ENCODE measurements at regions not wholly inside any gene's neighbourhood (a gene's known extent, or its start where the extent isn't known, plus 50 kb on each side); places are given as distances from the start of the nearest gene placed in this dataset.
A peak's percentile ranks its signal among the peaks of the same experiment; 100 is the strongest.

GRCh38 chr15:87761736-87762509 is 494.6 kb downstream of the NTRK3 start:
- H3K27me3 ChIP-seq, result no peaks in the 10 kb centered on the region
- peak overlapping the region in 2 of 4 donors; percentile 4 for H3K27ac ChIP-seq
- WGBS, 2 donors, result 53 to 61% methylated on average over 4 of the region's 4 CpGs
- H3K9me3 ChIP-seq, result no peaks in the 10 kb centered on the region
- H3K36me3 ChIP-seq (replicated peaks in 1 of 2; ENCODE audit: insufficient read depth in 1 of 2, low read depth in 2 of 2), result no peaks in the 10 kb centered on the region
- no peak overlapping the region for H3K4me3 ChIP-seq
- DNase-seq (peak in 1 of 4 donors; percentile 42), ATAC-seq (no peak)
- TF ChIP-seq POLR2A (IDR thresholded peaks at IDR 0.05) (no peak), CTCF (IDR thresholded peaks at IDR 0.05) (no peak)
- intact Hi-C loops (cut with DNase I), result no loop called here
- H3K4me1 ChIP-seq, result peaks cover 6% of the 10 kb centered on the region

GRCh38 chr15:87760547-87761314 is 495.8 kb downstream of the NTRK3 start:
- WGBS, 2 donors, result 82% methylated on average over 3 of the region's 3 CpGs
- DNase-seq (no peak), ATAC-seq (no peak)
- H3K36me3 ChIP-seq (replicated peaks in 1 of 2; ENCODE audit: insufficient read depth in 1 of 2, low read depth in 2 of 2), result no peaks in the 10 kb centered on the region
- no peak overlapping the region for H3K4me3 ChIP-seq
- H3K27ac ChIP-seq, result no peak overlapping the region
- TF ChIP-seq CTCF (IDR thresholded peaks at IDR 0.05) (no peak), POLR2A (IDR thresholded peaks at IDR 0.05) (no peak)
- H3K4me1 ChIP-seq, result peaks cover 6% of the 10 kb centered on the region
- intact Hi-C loops (cut with DNase I), result no loop called here
- H3K9me3 ChIP-seq, result no peaks in the 10 kb centered on the region
- no peaks in the 10 kb centered on the region for H3K27me3 ChIP-seq

GRCh38 chr15:87758794-87759418 is 497.6 kb downstream of the NTRK3 start:
- ATAC-seq (no peak), DNase-seq (no peak)
- Histone ChIP-seq H3K4me3 (no peak overlapping the region), H3K27me3 (no peaks in the 10 kb centered on the region), H3K36me3 (replicated peaks in 1 of 2; ENCODE audit: insufficient read depth in 1 of 2, low read depth in 2 of 2) (no peaks in the 10 kb centered on the region), H3K27ac (no peak overlapping the region), H3K4me1 (peaks cover 10% of the 10 kb centered on the region), H3K9me3 (no peaks in the 10 kb centered on the region)
- intact Hi-C loops (cut with DNase I), result no loop called here
- TF ChIP-seq CTCF (IDR thresholded peaks at IDR 0.05), result no peak
- TF ChIP-seq POLR2A (IDR thresholded peaks at IDR 0.05), result no peak
- 54 to 65% methylated on average over 9 of the region's 9 CpGs for WGBS, 2 donors

- Histone ChIP-seq H3K27me3 (no peaks in the 10 kb centered on the region), H3K27ac (no peak overlapping the region), H3K4me3 (no peak overlapping the region), H3K36me3 (replicated peaks in 1 of 2; ENCODE audit: insufficient read depth in 1 of 2, low read depth in 2 of 2) (no peaks in the 10 kb centered on the region), H3K9me3 (no peaks in the 10 kb centered on the region), H3K4me1 (peaks cover 10% of the 10 kb centered on the region)
- WGBS, 2 donors, result 62 to 83% methylated on average over 7 of the region's 7 CpGs
- DNase-seq, result no peak
- no peak for ATAC-seq
- no peak for TF ChIP-seq POLR2A (IDR thresholded peaks at IDR 0.05)
- TF ChIP-seq CTCF (IDR thresholded peaks at IDR 0.05), result no peak
- intact Hi-C loops (cut with DNase I), result no loop called here
Measured at GRCh38 chr15:87757084-87757483, 499.5 kb downstream of the NTRK3 start.

All from body of pancreas (tissue), 4 donors.